GM12801 (cell line): ENCODE measurements at regions not wholly inside any gene's neighbourhood (a gene's known extent, or its start where the extent isn't known, plus 50 kb on each side); places are given as distances from the start of the nearest gene placed in this dataset.

ENCODE experiments used
- CTCF ChIP-seq: IDR thresholded peaks from one replicate; pipeline ENCODE4 v1.5.1; 2011; ENCODE audit warnings: control low read depth; ENCODE audit not compliant: insufficient read length; ENCODE audit errors: extremely low read depth

GRCh38 chr5:68698025-68698940, 395.5 kb upstream of the SLC30A5 start:
- no peak for TF ChIP-seq CTCF

- no peak for TF ChIP-seq CTCF
Observed at GRCh38 chr5:68699966-68700365, 393.8 kb upstream of the SLC30A5 start.

GRCh38 chr5:68707575-68707974, 386.2 kb upstream of the SLC30A5 start:
- TF ChIP-seq CTCF = no peak

GRCh38 chr5:68708156-68708841, 385.5 kb upstream of the SLC30A5 start:
- TF ChIP-seq CTCF = no peak

- TF ChIP-seq CTCF = no peak
Observed at GRCh38 chr5:68708842-68709170, 385.0 kb upstream of the SLC30A5 start.

- TF ChIP-seq CTCF = no peak
Observed at GRCh38 chr5:68709239-68709638, 384.6 kb upstream of the SLC30A5 start.

GRCh38 chr5:68710514-68710913, 383.3 kb upstream of the SLC30A5 start:
- no peak for TF ChIP-seq CTCF
